H1 (cell line): ENCODE measurements at regions not wholly inside any gene's neighbourhood (a gene's known extent, or its start where the extent isn't known, plus 50 kb on each side); places are given as distances from the start of the nearest gene placed in this dataset.

Experiments
- CHD7 ChIP-seq: fragments of 300-600 bp; sonication (generic); IDR thresholded peaks from 2 replicates; pipeline ENCODE4 v1.7.1; 2012; ENCODE audit warnings: low read length, moderate library complexity, mild to moderate bottlenecking, inconsistent platforms; ENCODE audit not compliant: insufficient replicate concordance

GRCh38 chr6:71768356-71768755, 118.0 kb upstream of the RIMS1 start (continued):
- no peak for TF ChIP-seq CHD7
- TF ChIP-seq, all 59 proteins: peak for 0
